HUES64 (cell line): ENCODE measurements at regions not wholly inside any gene's neighbourhood (a gene's known extent, or its start where the extent isn't known, plus 50 kb on each side); places are given as distances from the start of the nearest gene placed in this dataset.

Experiments used
- H3K27ac ChIP-seq: 2 replicates; pipeline ENCODE4 v1.7.0; 2013; ENCODE audit warnings: low read depth, low read length, inconsistent platforms
- H3K27me3 ChIP-seq: 2 replicates; pipeline ENCODE4 v1.6.1; 2013; ENCODE audit warnings: mild to moderate bottlenecking, low read length; ENCODE audit not compliant: insufficient read depth
- H3K36me3 ChIP-seq: 2 replicates; pipeline ENCODE4 v1.6.1; 2013; ENCODE audit warnings: mild to moderate bottlenecking, low read length; ENCODE audit not compliant: insufficient read depth
- H3K4me1 ChIP-seq: 2 replicates; pipeline ENCODE4 v1.6.1; 2013; ENCODE audit warnings: mild to moderate bottlenecking, low read length, moderate library complexity; ENCODE audit not compliant: insufficient read depth
- H3K4me3 ChIP-seq: 2 replicates; pipeline ENCODE4 v1.5.1; 2013; ENCODE audit warnings: mild to moderate bottlenecking, low read length, moderate library complexity
- H3K9ac ChIP-seq: 2 replicates; pipeline ENCODE4 v1.6.1; 2013; ENCODE audit warnings: mild to moderate bottlenecking, low read depth, low read length
- H3K9me3 ChIP-seq: 2 replicates; pipeline ENCODE4 v1.6.1; 2013; ENCODE audit warnings: low read depth, low read length; ENCODE audit not compliant: insufficient read depth
- WGBS: fragments of 150-250, 120-280 bp; methylation state at CpG from one replicate; pipeline ENCODE4 v1.1.7; 2013; ENCODE audit warnings: missing lambda C conversion rate; 5-methylcytosine and 5-hydroxymethylcytosine counted together

DNA sequence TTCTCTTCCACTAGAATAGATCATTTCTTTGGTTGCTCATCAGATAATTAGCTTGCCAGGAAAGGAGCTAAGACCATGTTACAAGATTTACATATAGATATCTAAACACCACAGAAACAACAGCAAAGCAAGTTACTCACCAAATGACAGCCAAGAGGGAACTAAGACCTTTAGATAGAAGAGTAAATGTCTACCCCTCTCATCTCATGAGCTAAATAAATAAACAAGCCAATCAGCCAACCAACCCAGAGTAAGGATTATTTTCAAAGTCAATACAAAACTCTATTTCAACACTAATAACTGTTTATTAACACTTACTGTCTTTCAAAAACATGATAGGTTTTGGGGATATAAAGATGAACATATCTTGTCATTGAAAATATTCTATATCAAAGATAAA lies 474.7 kb downstream of the LMO4 start:
- H3K27me3 ChIP-seq: no peaks in the 10 kb centered on the region
- no peak overlapping the region for H3K4me3 ChIP-seq
- H3K36me3 ChIP-seq: no peaks in the 10 kb centered on the region
- no peak overlapping the region for H3K9ac ChIP-seq
- H3K9me3 ChIP-seq: peaks cover 5% of the 10 kb centered on the region; the same call in 1 of the 2 replicates
- H3K4me1 ChIP-seq: no peaks in the 10 kb centered on the region; the same call in 1 of the 2 replicates
- no peak overlapping the region for H3K27ac ChIP-seq

DNA sequence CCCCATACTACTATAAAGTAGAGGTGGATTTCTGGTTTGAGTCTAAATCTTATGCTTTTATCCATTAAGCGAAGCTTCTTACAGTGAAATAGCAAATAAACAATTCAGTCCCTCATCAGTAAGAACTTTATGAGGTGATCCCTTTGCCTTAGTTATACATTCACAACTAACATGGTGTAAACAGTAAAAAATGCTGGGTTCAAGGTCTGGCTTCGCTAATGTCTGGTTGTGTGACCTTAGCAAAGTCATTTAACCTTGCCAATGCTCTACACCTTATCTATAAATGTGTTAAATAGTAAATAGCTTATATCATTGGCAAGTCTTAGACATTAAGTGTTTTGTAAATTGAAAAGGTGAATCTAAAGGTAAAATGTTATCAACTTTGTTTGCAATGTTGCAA lies 475.4 kb downstream of the LMO4 start:
- WGBS: 100% methylated on average over 2 of the region's 2 CpGs
- Histone ChIP-seq H3K4me3 (no peak overlapping the region), H3K27ac (no peak overlapping the region), H3K9ac (no peak overlapping the region), H3K27me3 (no peaks in the 10 kb centered on the region), H3K9me3 (peaks cover 5% of the 10 kb centered on the region; the same call in 1 of the 2 replicates), H3K36me3 (no peaks in the 10 kb centered on the region), H3K4me1 (no peaks in the 10 kb centered on the region; the same call in 1 of the 2 replicates)

DNA sequence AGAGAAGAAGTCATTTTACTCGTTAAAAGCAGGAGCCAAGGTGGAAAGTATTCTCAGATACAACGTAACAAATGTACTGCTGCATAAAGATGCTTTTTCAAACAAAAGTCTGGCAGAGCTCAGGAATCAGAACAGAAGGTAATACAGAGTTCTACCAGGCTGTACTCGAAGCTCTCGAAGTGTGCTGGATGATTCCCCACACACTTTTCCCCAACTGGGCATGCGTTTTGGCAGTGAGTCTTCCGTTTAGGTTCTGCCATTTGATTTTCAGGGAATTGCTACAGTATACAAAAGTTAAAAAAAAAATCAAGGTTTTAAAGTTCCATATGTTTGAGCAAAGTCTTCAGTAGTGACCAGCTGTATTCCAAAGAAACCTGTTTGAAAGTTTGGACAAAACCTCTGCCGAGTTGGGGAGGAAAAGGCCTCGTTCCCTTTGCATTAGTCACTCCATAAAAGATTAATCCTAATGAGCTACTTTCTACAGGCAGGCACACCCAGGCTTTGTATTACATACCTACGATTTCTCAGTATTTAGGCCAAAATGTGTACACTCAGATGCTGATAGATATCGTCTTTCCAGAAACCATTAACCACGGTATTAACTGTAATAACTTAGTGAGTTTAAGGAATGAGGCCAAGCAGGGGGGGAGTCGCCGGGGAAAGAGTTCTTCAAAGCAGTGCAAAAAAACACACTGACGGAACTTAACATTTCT lies 477.1 kb downstream of the LMO4 start:
- H3K27me3 ChIP-seq: no peaks in the 10 kb centered on the region
- H3K9me3 ChIP-seq: peaks cover under 1% of the 10 kb centered on the region; the same call in 1 of the 2 replicates
- H3K36me3 ChIP-seq: no peaks in the 10 kb centered on the region
- no peak overlapping the region for H3K4me3 ChIP-seq
- H3K4me1 ChIP-seq: no peaks in the 10 kb centered on the region; the same call in 1 of the 2 replicates
- no peak overlapping the region for H3K9ac ChIP-seq
- H3K27ac ChIP-seq: no peak overlapping the region
- 90% methylated on average over 14 of the region's 14 CpGs for WGBS

DNA sequence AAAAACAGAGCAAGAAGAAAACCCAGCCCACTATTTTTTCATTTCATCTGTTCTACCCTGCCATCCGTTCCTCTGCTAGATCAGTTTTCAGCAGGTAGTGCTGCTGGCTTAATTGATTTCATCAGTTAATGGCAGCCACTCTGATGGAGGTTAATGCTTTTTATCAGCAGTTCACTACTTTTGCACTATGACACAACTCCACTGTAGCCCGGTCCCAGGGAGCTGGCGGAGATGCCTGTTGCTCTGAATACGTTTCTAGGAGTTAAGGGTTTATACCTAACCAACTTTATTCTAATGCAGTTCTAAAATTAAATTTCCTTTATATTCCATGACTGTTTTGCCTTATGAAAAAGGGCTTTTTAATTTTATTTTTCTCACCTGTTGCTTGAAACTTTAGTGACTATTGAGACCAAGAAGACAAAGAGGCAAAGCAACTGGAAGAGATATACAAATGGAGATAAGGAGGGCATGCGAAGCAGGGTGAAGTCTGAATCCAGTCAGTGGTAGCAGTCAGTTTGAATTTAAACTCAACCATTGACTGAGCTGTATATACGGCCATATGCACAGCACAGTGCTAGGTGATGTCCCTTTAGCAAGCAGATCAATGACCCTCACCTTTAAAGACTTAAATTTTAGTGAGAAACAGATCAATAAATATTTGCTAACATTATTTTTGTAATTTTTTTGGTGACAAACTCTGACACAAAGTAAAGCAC lies 477.9 kb downstream of the LMO4 start:
- Histone ChIP-seq H3K36me3 (no peaks in the 10 kb centered on the region), H3K27me3 (no peaks in the 10 kb centered on the region), H3K27ac (no peak overlapping the region), H3K9ac (no peak overlapping the region), H3K4me3 (no peak overlapping the region), H3K9me3 (no peaks in the 10 kb centered on the region), H3K4me1 (peaks cover 4% of the 10 kb centered on the region; the same call in 1 of the 2 replicates)
- WGBS: 95% methylated on average over 6 of the region's 6 CpGs

DNA sequence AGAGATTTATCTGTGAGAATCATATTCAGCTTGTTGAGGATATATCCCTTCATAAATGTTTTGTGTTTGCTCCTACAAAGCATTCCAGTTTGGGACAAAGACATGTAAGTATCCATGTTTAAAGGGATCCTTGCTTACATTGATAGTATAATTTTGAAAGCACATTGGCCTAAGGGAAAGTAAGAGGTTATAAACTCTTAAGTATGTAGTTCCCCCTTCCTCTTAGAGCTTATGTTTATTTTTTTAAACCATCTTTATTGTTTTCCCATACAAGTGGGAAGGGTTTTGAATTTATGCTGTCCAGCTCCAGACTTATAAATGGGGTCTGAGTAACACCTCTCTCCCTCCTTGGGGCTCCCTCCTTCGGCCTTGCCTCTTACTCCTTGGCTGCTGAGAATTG lies 481.5 kb downstream of the LMO4 start:
- H3K27me3 ChIP-seq: no peaks in the 10 kb centered on the region
- H3K36me3 ChIP-seq: no peaks in the 10 kb centered on the region
- 97% methylated on average over 1 of the region's 1 CpG for WGBS
- H3K9ac ChIP-seq: no peak overlapping the region
- no peak overlapping the region for H3K4me3 ChIP-seq
- no peaks in the 10 kb centered on the region for H3K9me3 ChIP-seq
- H3K27ac ChIP-seq: no peak overlapping the region
- H3K4me1 ChIP-seq: peaks cover 4% of the 10 kb centered on the region; the same call in 1 of the 2 replicates

DNA sequence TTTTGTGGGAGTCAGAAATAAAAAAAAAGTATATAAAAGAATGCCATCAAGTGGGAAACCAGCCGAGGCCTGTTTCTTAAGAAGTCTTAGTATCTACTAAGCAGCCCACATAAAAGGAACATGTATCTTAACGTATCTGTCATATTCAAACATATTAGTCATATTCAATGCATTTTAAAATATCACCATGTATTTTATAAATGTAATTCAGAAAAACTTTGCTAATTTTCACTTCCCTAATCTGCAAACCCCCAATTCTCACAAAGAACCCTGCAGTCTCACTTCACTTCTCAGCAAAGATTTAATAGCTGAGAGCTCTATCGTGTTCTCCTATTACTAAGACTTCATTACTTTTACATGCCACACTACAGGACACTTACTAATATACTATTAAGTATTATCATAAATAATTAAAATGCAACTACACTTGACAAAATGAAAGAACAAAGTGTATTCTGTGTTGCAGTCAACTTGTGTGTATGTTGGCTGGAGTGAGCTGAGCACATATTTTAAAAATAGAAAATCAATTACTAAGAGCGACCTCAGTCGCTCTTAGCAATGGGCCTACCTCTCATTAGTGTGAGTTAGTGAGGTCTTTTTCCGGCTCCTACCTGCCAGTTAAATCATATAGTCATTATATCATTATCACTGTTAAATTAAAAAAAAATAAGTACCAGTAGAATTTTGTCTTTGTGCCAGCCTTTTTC lies 484.3 kb downstream of the LMO4 start:
- peaks cover 4% of the 10 kb centered on the region; the same call in 1 of the 2 replicates for H3K4me1 ChIP-seq
- H3K27ac ChIP-seq: no peak overlapping the region
- WGBS: 98% methylated on average over 3 of the region's 6 CpGs
- no peak overlapping the region for H3K9ac ChIP-seq
- H3K27me3 ChIP-seq: no peaks in the 10 kb centered on the region
- no peak overlapping the region for H3K4me3 ChIP-seq
- H3K9me3 ChIP-seq: no peaks in the 10 kb centered on the region
- H3K36me3 ChIP-seq: no peaks in the 10 kb centered on the region

DNA sequence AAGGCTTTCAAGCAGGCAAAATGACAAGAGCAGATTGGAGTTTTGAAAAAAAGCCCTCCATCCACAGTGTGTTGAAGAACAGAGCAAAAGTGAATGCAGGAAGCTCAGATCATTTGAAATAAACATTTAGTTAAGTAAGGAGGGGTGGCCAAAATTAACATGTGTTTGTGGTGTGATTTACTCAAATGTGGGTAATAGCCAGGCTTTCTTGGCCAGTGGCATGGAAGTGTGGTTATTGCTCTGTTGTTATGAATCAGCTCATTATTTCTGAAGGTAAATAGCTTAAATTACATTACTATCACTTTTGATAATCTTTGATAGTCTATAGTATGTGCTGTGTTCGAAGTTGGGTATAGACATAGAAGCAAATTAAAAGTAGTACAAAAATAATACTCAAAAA lies 485.9 kb downstream of the LMO4 start:
- H3K27ac ChIP-seq: no peak overlapping the region
- no peaks in the 10 kb centered on the region for H3K27me3 ChIP-seq
- H3K4me1 ChIP-seq: peaks cover 4% of the 10 kb centered on the region; the same call in 1 of the 2 replicates
- H3K9me3 ChIP-seq: no peaks in the 10 kb centered on the region
- no peak overlapping the region for H3K4me3 ChIP-seq
- no peaks in the 10 kb centered on the region for H3K36me3 ChIP-seq
- no CpG with 5 or more reads among the region's 1 CpG for WGBS
- H3K9ac ChIP-seq: no peak overlapping the region

DNA sequence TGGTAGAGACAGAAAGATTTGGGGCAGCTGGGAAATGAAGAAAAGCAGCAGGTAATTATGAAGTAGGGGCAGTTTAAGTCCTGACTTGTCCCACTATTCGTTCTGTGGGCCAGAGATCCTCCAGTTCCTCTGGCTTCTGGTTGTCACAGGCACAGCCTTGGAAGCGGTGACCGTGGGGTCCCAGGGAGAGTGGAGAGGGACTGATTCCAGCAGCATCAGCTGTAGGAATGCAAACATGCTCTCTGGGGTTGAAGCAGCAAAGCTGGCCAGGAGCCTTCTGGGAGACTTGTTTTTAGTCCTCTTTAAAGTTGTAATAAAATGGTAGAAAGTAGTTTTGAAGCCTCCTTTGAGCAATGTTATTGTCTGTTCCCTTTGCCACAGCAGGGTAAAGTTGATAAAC lies 488.0 kb downstream of the LMO4 start:
- Histone ChIP-seq H3K27ac (no peak overlapping the region), H3K4me1 (peaks cover 4% of the 10 kb centered on the region; the same call in 1 of the 2 replicates), H3K36me3 (no peaks in the 10 kb centered on the region), H3K4me3 (no peak overlapping the region), H3K9me3 (no peaks in the 10 kb centered on the region), H3K9ac (no peak overlapping the region), H3K27me3 (no peaks in the 10 kb centered on the region)
- WGBS: 83% methylated on average over 3 of the region's 3 CpGs

DNA sequence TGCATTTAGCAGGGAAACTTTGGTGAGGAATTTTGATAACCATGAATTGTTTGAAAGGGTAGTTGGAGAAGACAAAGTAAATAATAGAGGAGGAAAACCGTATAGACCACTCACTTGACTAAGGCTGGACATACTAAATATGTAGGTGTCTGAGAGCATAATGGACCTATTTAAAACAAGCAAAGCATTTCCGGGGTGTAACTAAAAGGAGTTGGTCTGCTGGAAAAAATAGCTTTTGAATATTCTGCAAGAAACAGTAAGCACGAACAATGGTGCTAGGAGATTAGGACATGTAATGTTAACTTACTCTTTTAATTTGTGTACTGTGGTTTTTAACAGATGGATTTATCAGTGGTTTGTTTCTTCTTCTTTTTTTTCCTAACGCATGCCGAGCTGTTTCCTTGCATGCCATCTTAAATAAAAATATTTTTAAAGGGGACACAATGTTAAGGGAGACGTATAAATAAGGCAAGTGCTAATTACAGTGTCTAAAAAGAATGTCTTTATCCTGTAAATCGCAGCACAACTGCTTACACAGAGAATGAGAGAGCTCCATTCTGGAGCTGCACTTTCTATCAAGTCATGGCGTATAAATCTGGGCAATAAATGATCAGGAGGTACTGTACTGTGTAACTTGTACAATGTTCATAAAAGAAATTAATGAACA lies 492.1 kb downstream of the LMO4 start:
- WGBS: 90% methylated on average over 6 of the region's 8 CpGs
- no peak overlapping the region for H3K27ac ChIP-seq
- H3K4me3 ChIP-seq: no peak overlapping the region
- no peaks in the 10 kb centered on the region for H3K36me3 ChIP-seq
- peaks cover 4% of the 10 kb centered on the region; the same call in 1 of the 2 replicates for H3K4me1 ChIP-seq
- no peaks in the 10 kb centered on the region for H3K27me3 ChIP-seq
- H3K9me3 ChIP-seq: no peaks in the 10 kb centered on the region
- H3K9ac ChIP-seq: no peak overlapping the region

DNA sequence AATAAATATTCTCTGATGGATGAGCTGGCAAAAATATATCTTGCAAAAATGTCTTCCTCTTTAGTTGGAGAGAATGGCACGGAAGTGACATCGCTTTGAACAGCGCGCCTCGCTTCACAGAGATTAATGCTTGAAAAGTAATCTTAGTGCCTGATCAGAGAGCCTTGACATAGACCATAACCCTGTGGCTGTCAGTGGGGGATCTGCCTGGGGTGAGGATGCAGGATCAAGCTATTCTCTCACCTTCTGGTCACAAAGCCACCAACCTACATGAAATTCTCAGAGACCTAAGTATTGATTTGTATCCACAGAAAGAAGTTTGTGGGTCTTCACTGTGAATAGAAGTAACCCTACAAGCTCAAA lies 492.6 kb downstream of the LMO4 start:
- no peak overlapping the region for H3K27ac ChIP-seq
- H3K9me3 ChIP-seq: no peaks in the 10 kb centered on the region
- no peaks in the 10 kb centered on the region for H3K27me3 ChIP-seq
- H3K4me1 ChIP-seq: peaks cover 4% of the 10 kb centered on the region; the same call in 1 of the 2 replicates
- H3K4me3 ChIP-seq: no peak overlapping the region
- no peaks in the 10 kb centered on the region for H3K36me3 ChIP-seq
- WGBS: 97% methylated on average over 5 of the region's 5 CpGs
- no peak overlapping the region for H3K9ac ChIP-seq
